ENCODE measurements at regions not wholly inside any gene's neighbourhood (a gene's known extent, or its start where the extent isn't known, plus 50 kb on each side); places are given as distances from the start of the nearest gene placed in this dataset.

GRCh38 chr6:9896806-9897205 lies 518.1 kb downstream of the TFAP2A start:
- no peak overlapping the region for H2BK20ac ChIP-seq (ENCODE audit: low read depth, low read length)
- DNase-seq (no peak), ATAC-seq (ENCODE audit: low read depth) (no peak)
- H3K4me1 ChIP-seq (ENCODE audit: control insufficient read depth, insufficient read depth, low read length) = no peaks in the 10 kb centered on the region
- H3K14ac ChIP-seq (replicated peaks; ENCODE audit: low read depth, low read length) = no peak overlapping the region
- no peaks in the 10 kb centered on the region for H3K9me1 ChIP-seq (ENCODE audit: insufficient read depth, low read length)
- no peak overlapping the region for H2BK15ac ChIP-seq (ENCODE audit: low read depth, low read length)
- no peak overlapping the region for H4K91ac ChIP-seq (ENCODE audit: insufficient read depth, low read depth, low read length)
- no peak overlapping the region for H3K56ac ChIP-seq (ENCODE audit: extremely low read depth, insufficient read depth, low read length)
- H3K4me2 ChIP-seq (ENCODE audit: low read depth, low read length) = no peak overlapping the region
- WGBS, 2 experiments (ENCODE audit: extremely low coverage in 2 of 2, insufficient read length in 1 of 2) = no CpG with 5 or more reads among the region's 3 CpGs
- CTCF ChIA-PET = no interaction called here
- in situ Hi-C loops (cut with MboI; ENCODE audit: low sequenced_read_pairs) = no loop called here
- no peak overlapping the region for H4K5ac ChIP-seq (ENCODE audit: low read depth, low read length)
- no peaks in the 10 kb centered on the region for H3K79me1 ChIP-seq (ENCODE audit: low read depth in 1 of 2, low read length in 2 of 2)
- no peak for TF ChIP-seq NFE2L2 (IDR thresholded peaks at IDR 0.05; ENCODE audit: low read depth, low read length)
- TF ChIP-seq, protein P1, sequence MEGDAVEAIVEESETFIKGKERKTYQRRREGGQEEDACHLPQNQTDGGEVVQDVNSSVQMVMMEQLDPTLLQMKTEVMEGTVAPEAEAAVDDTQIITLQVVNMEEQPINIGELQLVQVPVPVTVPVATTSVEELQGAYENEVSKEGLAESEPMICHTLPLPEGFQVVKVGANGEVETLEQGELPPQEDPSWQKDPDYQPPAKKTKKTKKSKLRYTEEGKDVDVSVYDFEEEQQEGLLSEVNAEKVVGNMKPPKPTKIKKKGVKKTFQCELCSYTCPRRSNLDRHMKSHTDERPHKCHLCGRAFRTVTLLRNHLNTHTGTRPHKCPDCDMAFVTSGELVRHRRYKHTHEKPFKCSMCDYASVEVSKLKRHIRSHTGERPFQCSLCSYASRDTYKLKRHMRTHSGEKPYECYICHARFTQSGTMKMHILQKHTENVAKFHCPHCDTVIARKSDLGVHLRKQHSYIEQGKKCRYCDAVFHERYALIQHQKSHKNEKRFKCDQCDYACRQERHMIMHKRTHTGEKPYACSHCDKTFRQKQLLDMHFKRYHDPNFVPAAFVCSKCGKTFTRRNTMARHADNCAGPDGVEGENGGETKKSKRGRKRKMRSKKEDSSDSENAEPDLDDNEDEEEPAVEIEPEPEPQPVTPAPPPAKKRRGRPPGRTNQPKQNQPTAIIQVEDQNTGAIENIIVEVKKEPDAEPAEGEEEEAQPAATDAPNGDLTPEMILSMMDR (conservative IDR thresholded peaks at IDR 0.05; ENCODE audit: low read depth, low read length) = no peak
- H3K27me3 ChIP-seq (ENCODE audit: control insufficient read depth, insufficient read depth, low read length) = no peaks in the 10 kb centered on the region
- POLR2A ChIA-PET (ENCODE audit: unreplicated experiment) = no interaction called here
- H2AK5ac ChIP-seq (ENCODE audit: low read depth, low read length) = no peak overlapping the region
- H3K4ac ChIP-seq (ENCODE audit: low read depth, low read length) = no peak overlapping the region
- H2AK9ac ChIP-seq (replicated peaks; ENCODE audit: low read depth, low read length, poor library complexity) = no peak overlapping the region
- peaks cover 4% of the 10 kb centered on the region for H3K9me3 ChIP-seq (ENCODE audit: control insufficient read depth, insufficient read depth, low read length)
- intact Hi-C loops (cut with micrococcal nuclease) = no loop called here
- H2BK5ac ChIP-seq (ENCODE audit: low read depth, low read length, poor library complexity, severe bottlenecking) = no peak overlapping the region
- H3K4me3 ChIP-seq (ENCODE audit: insufficient read depth, low read depth, low read length) = no peak overlapping the region
- dilution Hi-C loops (cut with HindIII; ENCODE audit: low sequenced_read_pairs, unreplicated experiment) = no loop called here
- no TSS peak for BruUV-seq (replicated peaks)
- H3K36me3 ChIP-seq (ENCODE audit: control insufficient read depth, insufficient read depth, low read length) = no peaks in the 10 kb centered on the region
- no peak overlapping the region for H2AFZ ChIP-seq (replicated peaks; ENCODE audit: low read length, poor library complexity)
- H3K27ac ChIP-seq (ENCODE audit: insufficient read depth, low read length) = no peak overlapping the region
- H2BK120ac ChIP-seq (ENCODE audit: low read depth, low read length) = no peak overlapping the region
- no peak overlapping the region for H3K18ac ChIP-seq (ENCODE audit: low read depth, low read length)
- no peaks in the 10 kb centered on the region for H4K20me1 ChIP-seq (ENCODE audit: insufficient read depth, low read length)
- H3K23ac ChIP-seq (ENCODE audit: low read depth, low read length) = no peak overlapping the region
- H3K9ac ChIP-seq (ENCODE audit: low read depth, low read length) = no peak overlapping the region
- H4K8ac ChIP-seq (ENCODE audit: low read depth in 2 of 2, low read length in 2 of 2) = no peak overlapping the region
